GOT3 (cell line): ENCODE measurements at regions not wholly inside any gene's neighbourhood (a gene's known extent, or its start where the extent isn't known, plus 50 kb on each side); places are given as distances from the start of the nearest gene placed in this dataset.

Experiments used
- DNase-seq: peaks from one replicate; lab custom pipeline; 2025; ENCODE audit warnings: mixed read lengths; lab: John Stamatoyannopoulos, UW

- DNase-seq = no peak
These were observed 106.5 kb upstream of the SLC4A7 start for GRCh38 chr3:27590437-27591298.

GRCh38 chr3:27589795-27590194, 105.6 kb upstream of the SLC4A7 start:
- no peak for DNase-seq

- no peak for DNase-seq
These were observed 101.2 kb upstream of the SLC4A7 start for GRCh38 chr3:27585429-27585828.

- DNase-seq = no peak
These were observed 100.7 kb upstream of the SLC4A7 start for GRCh38 chr3:27584874-27585273.

- no peak for DNase-seq
These were observed 97.7 kb upstream of the SLC4A7 start for GRCh38 chr3:27581852-27582251.

GRCh38 chr3:27578032-27578431, 93.8 kb upstream of the SLC4A7 start:
- DNase-seq = no peak

GRCh38 chr3:27577504-27577903, 93.3 kb upstream of the SLC4A7 start:
- no peak for DNase-seq

- DNase-seq = no peak
These were observed 92.0 kb upstream of the SLC4A7 start for GRCh38 chr3:27576171-27576570.

- DNase-seq = no peak
These were observed 91.3 kb upstream of the SLC4A7 start for GRCh38 chr3:27575499-27575898.

GRCh38 chr3:27574438-27574795, 90.2 kb upstream of the SLC4A7 start:
- DNase-seq = no peak

GRCh38 chr3:27573780-27574437, 89.7 kb upstream of the SLC4A7 start:
- no peak for DNase-seq

- DNase-seq = no peak
These were observed 89.0 kb upstream of the SLC4A7 start for GRCh38 chr3:27573138-27573537.

GRCh38 chr3:27571345-27571744, 87.2 kb upstream of the SLC4A7 start:
- no peak for DNase-seq

- DNase-seq = no peak
These were observed 86.4 kb upstream of the SLC4A7 start for GRCh38 chr3:27570421-27571106.

GRCh38 chr3:27568393-27568792, 84.2 kb upstream of the SLC4A7 start:
- DNase-seq = peak; percentile 4

GRCh38 chr3:27567251-27567650, 83.1 kb upstream of the SLC4A7 start:
- no peak for DNase-seq

- no peak for DNase-seq
These were observed 81.1 kb upstream of the SLC4A7 start for GRCh38 chr3:27565201-27565852.

GRCh38 chr3:27561576-27561975, 77.4 kb upstream of the SLC4A7 start:
- no peak for DNase-seq

GRCh38 chr3:27560484-27561056, 76.4 kb upstream of the SLC4A7 start:
- DNase-seq = no peak

- no peak for DNase-seq
These were observed 75.7 kb upstream of the SLC4A7 start for GRCh38 chr3:27559835-27560234.

GRCh38 chr3:27559381-27559780, 75.2 kb upstream of the SLC4A7 start:
- no peak for DNase-seq

- DNase-seq = no peak
These were observed 73.2 kb upstream of the SLC4A7 start for GRCh38 chr3:27557411-27557810.
